Breast epithelium (tissue), 3 donors: ENCODE measurements at regions not wholly inside any gene's neighbourhood (a gene's known extent, or its start where the extent isn't known, plus 50 kb on each side); places are given as distances from the start of the nearest gene placed in this dataset.
"Not testable (repeated sequence)": the region's sequence is repeated elsewhere in the genome, so short reads cannot be mapped to it uniquely, and the experiment has no call there.

Source experiments
- POLR2A ChIP-seq: fragments of 450-650 bp; IDR thresholded peaks from one replicate; pipeline ENCODE4 v1.6.1; 2016; ENCODE audit warnings: antibody characterized with exemption, mild to moderate bottlenecking, moderate library complexity
- TF ChIP-seq, protein P1 (sequence below), 3 donors: fragments of 450-650 bp; IDR thresholded peaks; one replicate each; pipeline ENCODE4 v1.5.1; 2016 to 2017; ENCODE audit warnings: antibody characterized with exemption in 3 of 3, mild to moderate bottlenecking in 3 of 3, moderate library complexity in 3 of 3

DNA sequence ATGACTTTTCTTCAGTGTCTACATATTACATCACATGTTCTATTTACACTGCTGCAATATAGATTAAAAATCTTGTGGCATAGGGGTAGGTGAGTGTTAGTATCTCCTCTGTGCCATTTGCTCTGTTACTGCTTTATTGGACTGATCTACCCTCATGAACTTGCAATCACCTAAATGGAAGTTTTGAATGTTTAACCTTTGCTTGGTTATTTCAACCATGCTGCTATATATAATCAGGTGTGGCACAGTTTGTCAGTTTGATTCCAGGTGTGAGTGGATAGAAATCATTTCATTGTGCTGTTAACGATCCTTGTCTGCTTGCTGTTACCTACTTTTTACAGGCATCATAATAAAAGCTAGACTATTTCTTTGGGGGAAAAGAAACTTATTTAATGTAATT, 157.1 kb upstream of the APOOL start:
- not testable (repeated sequence) for TF ChIP-seq POLR2A
- TF ChIP-seq, protein P1, sequence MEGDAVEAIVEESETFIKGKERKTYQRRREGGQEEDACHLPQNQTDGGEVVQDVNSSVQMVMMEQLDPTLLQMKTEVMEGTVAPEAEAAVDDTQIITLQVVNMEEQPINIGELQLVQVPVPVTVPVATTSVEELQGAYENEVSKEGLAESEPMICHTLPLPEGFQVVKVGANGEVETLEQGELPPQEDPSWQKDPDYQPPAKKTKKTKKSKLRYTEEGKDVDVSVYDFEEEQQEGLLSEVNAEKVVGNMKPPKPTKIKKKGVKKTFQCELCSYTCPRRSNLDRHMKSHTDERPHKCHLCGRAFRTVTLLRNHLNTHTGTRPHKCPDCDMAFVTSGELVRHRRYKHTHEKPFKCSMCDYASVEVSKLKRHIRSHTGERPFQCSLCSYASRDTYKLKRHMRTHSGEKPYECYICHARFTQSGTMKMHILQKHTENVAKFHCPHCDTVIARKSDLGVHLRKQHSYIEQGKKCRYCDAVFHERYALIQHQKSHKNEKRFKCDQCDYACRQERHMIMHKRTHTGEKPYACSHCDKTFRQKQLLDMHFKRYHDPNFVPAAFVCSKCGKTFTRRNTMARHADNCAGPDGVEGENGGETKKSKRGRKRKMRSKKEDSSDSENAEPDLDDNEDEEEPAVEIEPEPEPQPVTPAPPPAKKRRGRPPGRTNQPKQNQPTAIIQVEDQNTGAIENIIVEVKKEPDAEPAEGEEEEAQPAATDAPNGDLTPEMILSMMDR (IDR thresholded peaks at IDR 0.05): not testable (repeated sequence)
